Superior temporal gyrus (tissue), 1 donor: ENCODE measurements at regions not wholly inside any gene's neighbourhood (a gene's known extent, or its start where the extent isn't known, plus 50 kb on each side); places are given as distances from the start of the nearest gene placed in this dataset.
"Not testable (repeated sequence)": the region's sequence is repeated elsewhere in the genome, so short reads cannot be mapped to it uniquely, and the experiment has no call there.

Source experiments
- DNase-seq: peaks from one replicate; pipeline ENCODE4 v3.0.0-alpha.2; 2016; ENCODE audit errors: extremely low spot score

GRCh38 chr15:47099801-47100200, 617.5 kb upstream of the SEMA6D start:
- not testable (repeated sequence) for DNase-seq

- not testable (repeated sequence) for DNase-seq
Measured at GRCh38 chr15:47108800-47109199, 608.5 kb upstream of the SEMA6D start.

- DNase-seq, result no peak
Measured at GRCh38 chr15:47116698-47117097, 600.6 kb upstream of the SEMA6D start.

- DNase-seq, result no peak
Measured at GRCh38 chr15:47119349-47119748, 598.0 kb upstream of the SEMA6D start.

GRCh38 chr15:47124430-47125102, 592.7 kb upstream of the SEMA6D start:
- DNase-seq, result no peak

GRCh38 chr15:47129033-47129432, 588.3 kb upstream of the SEMA6D start:
- DNase-seq, result no peak

- not testable (repeated sequence) for DNase-seq
Measured at GRCh38 chr15:47131450-47131849, 585.9 kb upstream of the SEMA6D start.

GRCh38 chr15:47135267-47135666, 582.0 kb upstream of the SEMA6D start:
- DNase-seq, result no peak

GRCh38 chr15:47136236-47136635, 581.1 kb upstream of the SEMA6D start:
- DNase-seq, result no peak

GRCh38 chr15:47139965-47140364, 577.3 kb upstream of the SEMA6D start:
- no peak for DNase-seq

GRCh38 chr15:47157827-47158226, 559.5 kb upstream of the SEMA6D start:
- no peak for DNase-seq

- no peak for DNase-seq
Measured at GRCh38 chr15:47158573-47158972, 558.7 kb upstream of the SEMA6D start.

- no peak for DNase-seq
Measured at GRCh38 chr15:47177177-47177576, 540.1 kb upstream of the SEMA6D start.

GRCh38 chr15:47179988-47180387, 537.3 kb upstream of the SEMA6D start:
- no peak for DNase-seq

- DNase-seq, result no peak
Measured at GRCh38 chr15:47182818-47183217, 534.5 kb upstream of the SEMA6D start.

GRCh38 chr15:47184003-47184907, 533.0 kb upstream of the SEMA6D start:
- DNase-seq, result peak; percentile 31

- peak; percentile 23 for DNase-seq
Measured at GRCh38 chr15:47184908-47185801, 532.1 kb upstream of the SEMA6D start.

GRCh38 chr15:47186075-47186474, 531.2 kb upstream of the SEMA6D start:
- no peak for DNase-seq

- DNase-seq, result no peak
Measured at GRCh38 chr15:47188758-47189507, 528.4 kb upstream of the SEMA6D start.

- peak; percentile 38 for DNase-seq
Measured at GRCh38 chr15:47194718-47195117, 522.6 kb upstream of the SEMA6D start.

GRCh38 chr15:47196048-47196447, 521.3 kb upstream of the SEMA6D start:
- DNase-seq, result peak; percentile 91
